ENCODE measurements at regions not wholly inside any gene's neighbourhood (a gene's known extent, or its start where the extent isn't known, plus 50 kb on each side); places are given as distances from the start of the nearest gene placed in this dataset.

DNA sequence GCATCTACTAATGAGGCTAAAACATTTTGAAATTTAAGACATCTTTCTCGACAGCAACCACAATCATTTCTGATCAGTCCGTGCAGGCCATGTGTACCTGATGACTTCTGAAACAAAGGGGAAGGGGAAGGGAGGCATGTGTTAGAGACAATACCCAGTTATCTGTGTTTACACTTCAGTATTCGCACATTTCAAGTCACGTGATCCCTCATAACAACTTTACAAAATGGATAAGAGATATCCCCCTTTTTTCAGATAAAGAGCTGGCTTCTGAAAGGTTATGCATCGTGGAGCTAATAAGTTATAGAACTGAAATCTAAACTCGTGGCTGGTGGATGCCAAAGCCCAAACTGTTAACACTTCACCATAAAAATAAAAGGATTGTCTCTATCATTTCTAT, 175.7 kb downstream of the CHRM3 start:
- TF ChIP-seq POLR2A (IDR thresholded peaks at IDR 0.05; ENCODE audit: low read length) (no peak), RAD21 (conservative IDR thresholded peaks at IDR 0.05 in 1 of 2, IDR thresholded peaks at IDR 0.05 in 1 of 2) (no peak), FOSL2 (IDR thresholded peaks at IDR 0.05) (no peak), FOSL2 (CRISPR knock-in tag; IDR thresholded peaks at IDR 0.05) (no peak), RCOR1 (IDR thresholded peaks at IDR 0.05; ENCODE audit: low read depth, low read length) (no peak), ZC3H11A (IDR thresholded peaks at IDR 0.05) (no peak), MAZ (IDR thresholded peaks at IDR 0.05; ENCODE audit: borderline replicate concordance, low read depth, low read length) (no peak), CHD2 (IDR thresholded peaks at IDR 0.05; ENCODE audit: low read length, partially characterized antibody) (no peak), JUNB (IDR thresholded peaks at IDR 0.05) (no peak), SMC3 (IDR thresholded peaks at IDR 0.05) (no peak), ZNF302 (CRISPR knock-in tag; IDR thresholded peaks at IDR 0.05) (no peak)
- TF ChIP-seq, protein P1, sequence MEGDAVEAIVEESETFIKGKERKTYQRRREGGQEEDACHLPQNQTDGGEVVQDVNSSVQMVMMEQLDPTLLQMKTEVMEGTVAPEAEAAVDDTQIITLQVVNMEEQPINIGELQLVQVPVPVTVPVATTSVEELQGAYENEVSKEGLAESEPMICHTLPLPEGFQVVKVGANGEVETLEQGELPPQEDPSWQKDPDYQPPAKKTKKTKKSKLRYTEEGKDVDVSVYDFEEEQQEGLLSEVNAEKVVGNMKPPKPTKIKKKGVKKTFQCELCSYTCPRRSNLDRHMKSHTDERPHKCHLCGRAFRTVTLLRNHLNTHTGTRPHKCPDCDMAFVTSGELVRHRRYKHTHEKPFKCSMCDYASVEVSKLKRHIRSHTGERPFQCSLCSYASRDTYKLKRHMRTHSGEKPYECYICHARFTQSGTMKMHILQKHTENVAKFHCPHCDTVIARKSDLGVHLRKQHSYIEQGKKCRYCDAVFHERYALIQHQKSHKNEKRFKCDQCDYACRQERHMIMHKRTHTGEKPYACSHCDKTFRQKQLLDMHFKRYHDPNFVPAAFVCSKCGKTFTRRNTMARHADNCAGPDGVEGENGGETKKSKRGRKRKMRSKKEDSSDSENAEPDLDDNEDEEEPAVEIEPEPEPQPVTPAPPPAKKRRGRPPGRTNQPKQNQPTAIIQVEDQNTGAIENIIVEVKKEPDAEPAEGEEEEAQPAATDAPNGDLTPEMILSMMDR (IDR thresholded peaks at IDR 0.05) = no peak
- TF ChIP-seq, protein P2, sequence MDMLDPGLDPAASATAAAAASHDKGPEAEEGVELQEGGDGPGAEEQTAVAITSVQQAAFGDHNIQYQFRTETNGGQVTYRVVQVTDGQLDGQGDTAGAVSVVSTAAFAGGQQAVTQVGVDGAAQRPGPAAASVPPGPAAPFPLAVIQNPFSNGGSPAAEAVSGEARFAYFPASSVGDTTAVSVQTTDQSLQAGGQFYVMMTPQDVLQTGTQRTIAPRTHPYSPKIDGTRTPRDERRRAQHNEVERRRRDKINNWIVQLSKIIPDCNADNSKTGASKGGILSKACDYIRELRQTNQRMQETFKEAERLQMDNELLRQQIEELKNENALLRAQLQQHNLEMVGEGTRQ (IDR thresholded peaks at IDR 0.05) = no peak
- TF ChIP-seq, protein P3, sequence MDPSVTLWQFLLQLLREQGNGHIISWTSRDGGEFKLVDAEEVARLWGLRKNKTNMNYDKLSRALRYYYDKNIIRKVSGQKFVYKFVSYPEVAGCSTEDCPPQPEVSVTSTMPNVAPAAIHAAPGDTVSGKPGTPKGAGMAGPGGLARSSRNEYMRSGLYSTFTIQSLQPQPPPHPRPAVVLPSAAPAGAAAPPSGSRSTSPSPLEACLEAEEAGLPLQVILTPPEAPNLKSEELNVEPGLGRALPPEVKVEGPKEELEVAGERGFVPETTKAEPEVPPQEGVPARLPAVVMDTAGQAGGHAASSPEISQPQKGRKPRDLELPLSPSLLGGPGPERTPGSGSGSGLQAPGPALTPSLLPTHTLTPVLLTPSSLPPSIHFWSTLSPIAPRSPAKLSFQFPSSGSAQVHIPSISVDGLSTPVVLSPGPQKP (IDR thresholded peaks at IDR 0.05; ENCODE audit: low read depth, low read length) = no peak

Data from A549 (cell line).